NK-92 treated with Interleukin-12 subunit alpha and Interleukin-12 subunit beta, amount 100 ng/mL, for 24 hours (cell line): ENCODE measurements at regions not wholly inside any gene's neighbourhood (a gene's known extent, or its start where the extent isn't known, plus 50 kb on each side); places are given as distances from the start of the nearest gene placed in this dataset.
"Not testable (repeated sequence)": the region's sequence is repeated elsewhere in the genome, so short reads cannot be mapped to it uniquely, and the experiment has no call there.

Source experiments
- DNase-seq: peaks from one replicate; lab custom pipeline; 2025; lab: John Stamatoyannopoulos, UW

- no peak for DNase-seq
These were observed 248.8 kb downstream of the RDH14 start for GRCh38 chr2:18311420-18312195.

DNA sequence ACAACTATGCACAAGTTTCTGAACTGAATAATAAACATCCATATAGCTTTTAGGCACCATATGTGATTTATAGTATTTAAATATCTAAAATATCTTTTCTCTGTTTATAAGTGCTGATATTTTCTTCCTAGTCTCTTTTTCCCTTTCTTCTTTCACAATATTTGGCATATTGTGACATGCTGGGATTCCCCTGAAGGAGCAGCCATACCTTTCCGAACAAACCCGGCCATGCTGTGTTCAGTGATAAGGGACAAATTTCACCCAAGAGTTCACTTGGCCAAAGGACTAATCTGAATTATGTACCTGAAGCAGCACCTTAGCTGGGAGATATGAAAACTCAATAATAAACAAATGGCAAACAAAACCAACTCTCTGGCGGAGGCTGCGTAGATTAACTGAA lies 250.8 kb downstream of the RDH14 start:
- DNase-seq, result no peak

DNA sequence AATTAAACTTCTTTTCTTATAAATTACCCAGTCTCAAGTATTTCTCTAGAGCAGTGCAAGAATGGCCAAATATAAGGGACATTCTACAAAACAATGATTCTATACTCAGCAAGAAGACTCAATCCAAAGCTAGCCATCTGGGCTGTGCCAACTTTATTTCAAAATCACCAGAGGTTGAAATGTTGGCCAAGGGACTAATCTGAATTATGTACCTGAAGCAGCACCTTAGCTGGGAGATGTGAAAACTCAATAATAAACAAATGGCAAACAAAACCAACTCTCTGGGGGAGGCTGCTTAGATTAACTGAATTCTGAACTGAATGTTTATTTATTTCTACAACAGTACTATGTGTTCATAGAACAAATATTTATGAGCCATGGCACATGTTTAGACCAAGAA lies 251.3 kb downstream of the RDH14 start:
- no peak for DNase-seq

DNA sequence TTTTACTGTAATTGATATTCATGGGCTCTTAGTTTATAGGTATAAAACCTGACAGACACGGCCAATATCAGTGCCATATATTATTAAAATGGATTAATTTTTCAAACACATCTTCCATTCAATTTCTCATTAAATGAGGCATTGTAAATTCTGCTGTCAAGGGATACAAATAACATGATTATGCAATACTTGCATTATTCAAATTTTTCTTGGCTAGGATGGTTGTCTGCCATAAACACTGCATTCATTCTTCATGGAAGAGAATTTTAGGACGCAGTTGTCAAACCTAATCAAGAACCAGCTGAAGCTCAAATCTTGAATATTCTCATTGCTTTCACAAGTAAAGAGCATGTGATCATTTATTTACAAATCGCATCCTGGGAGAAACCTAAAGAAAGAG lies 255.6 kb downstream of the RDH14 start:
- no peak for DNase-seq

DNA sequence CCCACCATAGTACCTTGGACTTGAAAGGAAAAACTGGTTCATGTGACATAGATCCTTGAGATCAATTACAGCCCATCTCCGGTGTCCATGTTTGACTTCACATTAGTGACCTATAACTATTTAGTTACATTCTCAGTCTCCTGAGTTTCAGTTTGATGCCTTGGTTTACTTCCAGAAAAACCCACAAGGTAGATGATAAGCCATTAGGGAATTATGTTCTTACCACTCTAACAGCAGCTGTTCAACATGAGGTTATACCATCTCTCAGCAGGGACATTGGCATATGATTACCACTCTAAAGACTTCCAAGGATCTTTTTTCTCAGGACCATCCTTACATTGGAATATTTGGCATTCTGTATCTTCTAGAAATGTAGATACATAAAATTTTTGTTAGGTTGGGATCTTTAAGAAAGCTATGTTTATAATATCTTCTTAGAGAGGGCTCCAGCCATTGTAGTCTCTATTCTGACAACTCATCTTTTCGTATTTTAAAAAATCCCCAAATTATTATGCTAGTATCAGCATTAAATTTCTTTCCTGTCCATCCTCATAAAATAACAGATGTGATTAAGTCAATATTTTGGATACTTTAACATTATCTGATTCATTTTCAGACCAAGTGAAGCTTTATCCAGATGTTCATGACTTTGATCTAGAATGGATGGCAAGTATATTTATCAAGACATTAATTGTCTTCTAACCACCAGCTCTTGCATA lies 258.9 kb downstream of the RDH14 start:
- DNase-seq, result no peak

- DNase-seq, result no peak
These were observed 260.8 kb downstream of the RDH14 start for GRCh38 chr2:18299423-18300212.

DNA sequence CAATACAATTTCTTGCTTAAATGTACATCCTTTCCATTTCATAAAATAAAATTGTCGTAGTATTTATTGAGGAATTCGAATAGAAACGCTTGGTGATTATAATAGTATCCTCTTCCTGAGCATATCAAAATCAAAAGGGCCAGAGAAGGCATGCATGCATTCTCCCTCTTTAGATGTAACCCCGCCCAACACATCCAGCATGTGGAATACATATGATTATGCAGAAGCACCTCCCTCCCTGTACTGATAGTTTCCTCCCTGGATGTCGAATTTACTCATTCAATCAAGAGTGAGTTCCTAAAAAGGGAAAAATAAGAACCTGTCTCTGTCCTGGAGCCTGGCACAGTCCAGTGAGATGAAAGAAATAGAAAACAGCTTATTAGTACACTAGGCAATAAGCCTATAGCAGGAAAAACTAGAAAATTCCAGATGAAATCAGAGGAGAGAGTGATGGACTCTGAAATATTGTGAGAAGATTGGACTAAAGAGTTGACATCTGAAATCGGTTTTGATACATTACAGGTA lies 262.9 kb downstream of the RDH14 start:
- DNase-seq, result no peak

DNA sequence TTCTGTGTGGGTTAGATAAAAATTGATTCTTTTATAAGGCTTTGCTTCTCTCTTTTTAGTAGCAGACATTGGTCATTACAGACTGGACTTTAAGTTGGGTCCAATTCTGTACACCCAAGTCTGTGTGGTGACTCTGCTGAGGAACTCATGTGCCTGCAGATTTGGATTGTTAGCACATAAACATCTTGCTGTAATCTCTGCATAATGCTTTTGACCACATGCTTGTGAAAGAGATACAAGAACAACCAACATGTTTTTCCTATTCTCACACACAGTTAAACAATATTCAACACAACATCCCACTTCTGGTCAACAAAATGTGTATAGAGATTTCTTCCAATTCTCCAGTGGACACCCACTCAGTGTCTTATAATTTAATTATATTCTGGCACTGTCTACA lies 270.1 kb downstream of the RDH14 start:
- no peak for DNase-seq

DNA sequence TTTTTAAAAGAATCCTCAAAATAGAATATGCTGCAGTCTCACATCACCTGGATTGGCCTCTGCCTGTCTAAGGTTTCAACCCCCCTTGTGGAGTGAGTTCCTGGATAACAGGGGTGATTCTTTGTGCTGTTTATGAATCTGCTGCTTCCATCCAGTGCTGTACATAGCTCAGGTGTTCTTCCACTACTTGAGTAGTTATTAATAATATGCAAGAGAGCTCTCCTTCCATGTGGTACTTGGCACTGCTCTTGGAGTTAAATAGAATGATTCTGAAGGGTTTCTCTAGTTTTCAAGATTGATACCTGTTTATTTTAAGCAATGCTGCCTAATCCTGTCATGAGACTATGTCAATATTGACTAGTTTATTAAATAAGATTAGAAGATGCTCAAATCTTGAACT lies 273.6 kb downstream of the RDH14 start:
- DNase-seq, result no peak

GRCh38 chr2:18284331-18284730 lies 276.1 kb downstream of the RDH14 start:
- DNase-seq, result no peak

GRCh38 chr2:18282026-18282425 lies 278.4 kb downstream of the RDH14 start:
- no peak for DNase-seq

DNA sequence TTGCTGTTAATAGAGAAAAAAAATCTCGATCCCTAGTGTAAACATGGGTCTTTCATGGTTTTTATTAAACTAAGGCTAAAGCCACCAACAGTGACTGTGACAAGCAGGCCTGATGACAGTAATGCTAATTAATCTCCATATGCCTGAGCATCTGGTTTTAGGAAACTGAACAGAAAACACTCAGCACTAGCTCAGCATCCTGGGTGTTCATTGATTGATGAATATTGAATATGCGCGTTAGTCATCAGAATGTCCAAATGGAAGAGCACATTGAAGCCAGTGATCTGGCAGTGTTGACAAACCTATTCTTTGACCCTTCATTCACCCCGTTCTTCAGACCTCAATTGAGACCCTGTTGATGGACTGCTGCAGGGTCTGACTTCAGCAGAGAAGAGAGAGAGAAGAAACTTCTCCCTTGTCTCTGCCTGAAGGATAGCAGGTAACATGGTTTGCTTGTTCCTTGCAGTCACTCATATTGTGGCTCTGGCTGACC lies 283.8 kb downstream of the RDH14 start:
- DNase-seq, result no peak

DNA sequence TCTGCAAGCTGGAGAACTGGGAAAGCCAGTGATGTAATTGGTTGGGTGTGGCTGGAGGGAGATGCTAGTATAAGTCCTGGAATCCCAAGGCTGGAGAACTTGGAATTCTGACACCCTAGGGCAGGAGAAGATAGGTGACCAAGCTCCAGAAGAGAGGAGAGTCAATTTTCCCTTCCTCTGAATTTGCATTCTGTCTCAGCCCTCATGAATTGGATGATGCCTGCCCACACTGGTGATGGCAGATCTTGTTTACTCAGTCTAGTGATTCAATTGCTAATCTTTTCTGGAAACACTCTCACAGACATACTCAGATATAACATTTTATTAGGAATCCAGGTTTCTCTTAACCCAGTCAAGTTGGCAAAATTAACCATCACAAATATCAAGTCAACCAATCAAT lies 287.2 kb downstream of the RDH14 start:
- no peak for DNase-seq

DNA sequence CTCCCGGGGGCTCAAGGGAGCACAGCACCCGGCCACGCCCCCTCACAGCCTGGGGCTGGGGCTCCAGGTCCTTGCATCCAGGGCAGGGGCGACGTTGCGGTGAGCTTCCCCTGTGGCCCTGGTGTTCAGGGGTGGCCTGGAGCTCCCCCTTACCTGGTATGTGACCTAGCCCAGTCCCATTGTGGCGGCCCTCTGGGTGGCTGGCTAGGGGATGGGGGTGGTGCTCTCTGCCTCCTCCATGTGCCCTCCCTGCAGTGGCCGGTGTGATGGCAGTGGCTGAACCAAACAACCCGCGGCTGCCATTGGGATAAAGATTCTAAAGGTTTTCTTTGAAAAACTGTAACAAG lies 288.3 kb downstream of the RDH14 start:
- no peak for DNase-seq

- no peak for DNase-seq
These were observed 288.9 kb downstream of the RDH14 start for GRCh38 chr2:18271370-18272147.

DNA sequence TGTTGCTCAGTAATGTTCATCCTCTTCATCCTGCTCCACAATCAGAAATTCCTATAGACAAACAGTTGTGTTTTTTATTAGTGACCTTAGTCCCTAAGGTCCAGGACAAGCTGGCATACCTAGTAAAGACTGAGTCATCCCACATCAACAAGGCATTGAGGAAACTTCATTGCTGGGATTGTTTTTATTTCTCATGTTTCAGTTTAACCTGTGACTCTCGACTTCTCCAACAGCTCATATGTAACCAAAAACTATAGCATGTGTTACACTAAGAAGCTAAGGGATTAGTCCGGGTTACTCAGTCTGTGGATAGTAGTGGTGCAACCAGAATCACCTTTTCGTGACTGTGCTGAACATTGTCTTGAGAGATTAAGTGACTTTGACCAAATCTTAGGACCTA lies 292.1 kb downstream of the RDH14 start:
- no peak for DNase-seq

GRCh38 chr2:18267501-18267900 lies 293.0 kb downstream of the RDH14 start:
- no peak for DNase-seq

DNA sequence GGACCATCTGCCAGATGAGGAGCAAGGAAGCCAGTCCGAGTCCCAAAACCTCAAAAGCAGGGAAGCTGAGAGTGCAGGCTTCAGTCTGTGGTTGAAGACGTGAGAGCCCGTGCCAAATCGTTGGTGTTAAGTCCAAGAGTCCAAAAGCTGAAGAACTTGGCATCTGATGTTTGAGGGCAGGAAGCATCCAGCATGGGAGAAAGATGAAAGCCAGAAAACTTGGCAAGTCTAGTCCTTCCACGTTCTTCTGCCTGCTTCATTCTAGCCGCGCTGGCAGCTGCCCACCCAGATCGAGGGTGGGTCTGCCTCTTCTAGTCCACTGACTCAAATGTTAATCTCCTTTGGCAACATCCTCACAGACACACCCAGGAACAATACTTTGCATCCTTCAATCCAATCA lies 293.8 kb downstream of the RDH14 start:
- not testable (repeated sequence) for DNase-seq

DNA sequence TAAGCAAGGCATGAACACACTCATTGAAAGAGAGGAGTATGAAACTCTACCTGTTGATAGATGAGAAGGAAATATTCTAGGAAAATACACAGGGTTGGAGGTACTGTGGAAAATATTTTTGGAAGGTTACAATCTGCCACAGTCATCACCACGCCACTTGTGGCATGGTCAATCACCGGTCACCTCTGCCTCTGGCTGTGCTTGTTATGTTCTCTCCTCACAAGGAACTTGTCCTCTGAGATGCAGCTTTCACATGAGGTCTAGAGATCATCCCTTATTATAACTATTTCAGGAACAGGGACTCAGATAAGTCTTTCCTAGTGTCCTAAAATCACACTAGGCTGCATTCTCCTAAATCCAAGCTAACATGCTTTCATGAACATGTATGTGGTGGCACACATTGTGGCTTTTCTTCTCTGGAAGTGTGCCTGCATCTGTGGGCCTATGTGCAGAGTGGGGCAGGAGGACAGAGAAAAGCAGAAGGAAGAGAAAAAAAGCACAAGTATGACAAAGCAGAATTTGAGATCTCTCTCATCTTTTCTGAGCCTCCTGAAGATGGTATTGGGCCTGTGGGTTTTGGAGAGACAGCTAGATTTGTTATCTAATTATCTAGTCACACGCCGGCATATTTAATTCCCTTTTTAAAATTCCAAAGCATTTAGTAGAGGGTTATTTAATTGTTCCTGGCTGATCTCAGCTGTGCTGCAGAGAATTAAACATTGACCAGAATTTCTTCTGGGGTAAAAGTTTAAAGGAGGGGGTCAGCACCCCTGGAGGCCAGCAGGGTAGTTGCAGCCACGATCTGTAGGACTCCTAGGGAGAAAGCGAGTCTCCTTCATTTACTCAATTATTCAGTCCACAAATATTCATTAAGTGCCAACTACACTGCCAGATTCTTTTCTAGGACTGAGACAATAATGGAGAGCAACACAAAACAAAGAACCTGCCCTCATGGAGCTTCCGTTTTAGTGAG lies 294.6 kb downstream of the RDH14 start:
- no peak for DNase-seq

- no peak for DNase-seq
These were observed 297.9 kb downstream of the RDH14 start for GRCh38 chr2:18262601-18263000.
